HG03064 (cell line): ENCODE measurements at regions not wholly inside any gene's neighbourhood (a gene's known extent, or its start where the extent isn't known, plus 50 kb on each side); places are given as distances from the start of the nearest gene placed in this dataset.

Source experiments
- ATAC-seq: cut with Tn5 transposase; IDR thresholded peaks from one replicate; pipeline ENCODE4 v1.9.1; 2021; ENCODE audit warnings: low read depth; ENCODE audit not compliant: unreplicated experiment

DNA sequence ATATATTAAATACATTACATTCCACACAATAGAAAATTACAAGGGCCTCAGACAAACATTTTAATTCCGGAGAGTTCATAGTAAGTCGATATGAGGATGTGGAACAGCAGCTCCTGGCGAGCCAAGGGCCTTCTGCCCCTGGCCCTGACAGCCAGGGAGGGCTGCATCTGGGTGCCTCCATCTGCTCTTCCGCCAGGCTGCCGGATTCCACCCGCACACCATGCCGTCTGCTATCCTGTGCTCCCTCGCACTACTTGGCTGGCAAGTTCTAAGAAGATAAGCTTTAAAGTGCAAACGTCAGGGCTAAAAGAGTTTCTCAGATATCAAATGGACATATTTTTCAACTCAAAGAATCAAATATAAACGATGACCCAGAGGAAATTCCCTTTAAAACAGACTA is 656.3 kb upstream of the NOX3 start:
- no peak for ATAC-seq

DNA sequence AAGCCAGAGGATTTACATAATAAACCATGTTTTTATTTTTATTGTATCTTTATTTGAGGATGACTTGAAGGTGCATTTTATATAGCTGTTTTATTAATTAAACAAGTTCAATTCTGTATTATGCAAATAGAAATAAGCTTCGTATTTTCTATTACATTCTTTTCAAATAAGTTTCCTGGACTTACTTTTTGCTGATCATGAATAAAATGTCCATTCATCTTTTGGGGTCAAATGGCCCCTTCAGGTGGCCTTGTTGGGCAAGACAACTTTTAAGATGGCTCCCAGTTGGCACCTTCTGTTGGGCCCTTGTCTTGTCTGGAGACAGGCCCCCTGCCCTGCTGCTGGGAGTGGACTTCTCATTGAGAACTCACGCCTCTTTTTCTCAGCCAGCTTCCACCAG is 654.6 kb upstream of the NOX3 start:
- ATAC-seq: no peak

DNA sequence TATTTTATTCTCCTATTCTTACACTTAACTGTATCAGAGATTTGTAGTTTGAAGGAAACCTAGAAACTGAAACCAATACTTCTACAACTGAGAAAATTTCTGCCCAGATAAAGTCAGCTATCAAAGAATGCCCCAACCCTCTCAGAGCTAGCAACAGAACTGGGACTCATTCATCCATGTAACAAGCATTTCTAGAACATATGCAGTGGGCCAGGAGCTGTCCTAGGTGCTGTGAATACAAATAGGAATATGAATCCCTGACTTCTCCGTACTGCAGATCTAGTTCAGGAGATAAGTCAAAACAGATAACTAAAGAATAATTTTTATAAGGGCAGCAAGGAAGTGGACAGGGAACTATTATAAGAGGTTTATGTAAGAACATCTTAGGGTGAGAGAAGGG is 654.1 kb upstream of the NOX3 start:
- no peak for ATAC-seq

DNA sequence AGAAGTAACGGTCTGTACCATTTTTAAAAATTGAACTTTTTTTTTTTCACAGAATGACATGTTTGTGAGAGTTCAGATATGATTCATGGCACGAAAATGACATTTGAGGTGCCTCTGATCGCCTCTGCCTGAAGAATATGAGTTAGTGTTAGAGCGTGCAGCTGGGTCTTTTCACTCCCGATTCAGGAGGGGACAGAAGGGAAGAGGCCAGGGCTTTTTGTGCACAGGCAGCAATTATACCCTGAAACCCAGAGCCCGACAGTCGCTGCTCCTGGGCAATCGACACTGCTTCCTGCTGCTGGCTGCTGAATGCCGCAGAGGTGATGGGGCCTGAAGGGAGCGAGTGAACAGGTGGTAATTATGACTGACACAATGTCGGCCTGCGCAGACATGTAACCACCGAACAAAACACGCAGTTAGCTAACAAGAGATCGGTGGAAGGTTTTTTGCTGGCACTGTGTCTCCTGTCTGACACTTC is 652.0 kb upstream of the NOX3 start:
- ATAC-seq: no peak

GRCh38 chr6:156102129-156102528 is 646.5 kb upstream of the NOX3 start:
- no peak for ATAC-seq

DNA sequence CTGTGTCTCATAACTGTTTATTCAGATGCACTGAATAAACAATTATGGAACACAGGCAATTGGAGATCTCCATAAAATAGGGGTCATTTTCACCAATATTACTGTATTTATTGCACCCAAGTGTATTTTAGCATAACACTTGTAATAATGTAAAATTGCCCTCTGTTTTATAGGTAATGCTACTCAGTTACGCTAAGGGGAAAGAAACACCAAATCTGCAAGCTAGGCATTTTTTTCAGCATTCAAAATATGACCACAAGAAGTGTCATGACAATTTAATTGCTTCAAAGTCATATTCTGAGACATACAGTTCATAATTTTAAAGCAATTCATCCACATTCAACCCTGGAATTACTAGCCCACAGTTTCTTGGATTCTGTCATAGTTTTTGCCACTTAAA is 643.2 kb upstream of the NOX3 start:
- ATAC-seq: no peak

DNA sequence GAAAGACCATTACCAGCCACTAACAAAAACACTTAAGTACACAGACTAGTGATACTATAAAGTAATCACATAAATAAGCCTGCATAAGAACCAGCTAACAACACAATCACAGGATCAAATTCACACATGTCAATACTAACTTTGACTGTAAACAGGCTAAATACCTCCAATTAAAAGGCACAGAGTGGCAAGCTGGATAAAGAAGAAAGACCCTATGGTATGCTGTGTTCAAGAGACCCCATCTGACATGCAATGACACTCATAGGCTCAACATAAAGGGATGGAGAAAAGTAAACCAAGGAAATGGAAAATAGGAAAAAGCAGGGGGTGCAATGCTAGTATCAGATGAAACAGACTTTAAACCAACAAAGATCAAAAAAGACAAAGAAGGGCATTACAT is 631.8 kb upstream of the NOX3 start:
- no peak for ATAC-seq

DNA sequence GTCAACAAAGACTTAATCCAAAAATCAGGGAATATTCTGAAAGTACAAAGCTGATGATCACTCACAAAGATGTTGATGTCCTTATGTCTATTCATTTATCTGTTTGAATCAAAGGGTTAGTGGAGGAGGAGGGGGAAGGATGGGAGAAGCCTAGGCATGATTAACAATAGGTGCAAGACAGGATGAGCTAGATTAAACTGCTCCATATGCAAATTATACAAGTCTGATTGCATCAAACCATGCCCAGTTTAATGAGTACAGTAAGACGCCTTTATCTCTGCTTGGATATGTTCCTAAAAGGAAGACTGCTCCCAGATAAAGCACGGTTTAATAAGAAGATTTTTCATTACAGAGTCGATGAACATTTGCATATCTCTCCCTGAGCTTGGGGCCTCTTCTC is 626.4 kb upstream of the NOX3 start:
- no peak for ATAC-seq

- no peak for ATAC-seq
Observed at GRCh38 chr6:156080371-156080770, 624.7 kb upstream of the NOX3 start.

- no peak for ATAC-seq
Observed at GRCh38 chr6:156068881-156069280, 613.2 kb upstream of the NOX3 start.

DNA sequence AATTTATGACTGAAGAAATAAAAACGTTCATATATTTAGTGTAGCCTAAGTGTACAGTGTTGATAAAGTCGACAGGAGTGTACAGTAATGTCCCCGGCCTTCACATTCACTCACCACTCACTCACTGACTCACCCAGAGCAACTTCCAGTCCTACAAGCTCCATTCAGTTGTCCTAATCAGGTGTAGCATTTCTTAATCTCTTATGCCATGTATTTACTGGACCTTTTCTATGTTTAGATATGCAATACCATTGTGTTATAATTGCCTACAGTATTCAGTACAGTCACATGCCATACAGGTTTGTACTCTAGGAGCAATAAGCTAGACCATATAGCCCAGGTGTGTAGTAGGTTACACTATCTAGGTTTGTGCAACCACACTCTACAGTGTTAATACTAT is 610.2 kb upstream of the NOX3 start:
- no peak for ATAC-seq

DNA sequence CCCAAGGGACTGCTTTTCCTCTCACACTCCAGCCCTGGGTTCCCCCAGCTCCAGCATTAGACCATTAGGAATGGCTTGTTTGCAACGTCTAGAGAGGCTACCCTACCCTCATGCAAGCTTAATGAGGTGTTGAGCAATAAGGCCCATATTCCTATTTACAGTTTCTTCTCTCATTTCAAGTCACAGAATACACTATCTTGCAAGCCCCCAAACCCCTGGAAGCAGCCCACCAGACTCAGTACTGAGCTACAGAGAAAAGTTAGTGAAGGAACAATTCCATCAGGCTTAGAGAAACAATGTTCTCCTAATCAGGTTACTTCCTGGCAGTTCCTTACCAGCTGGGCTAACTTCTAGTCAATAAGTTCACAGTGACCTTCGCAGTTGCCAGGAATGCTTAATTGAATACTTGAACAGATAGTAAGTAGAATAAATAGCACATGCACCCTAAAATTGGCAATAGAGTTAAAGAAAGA is 606.5 kb upstream of the NOX3 start:
- ATAC-seq: no peak

- no peak for ATAC-seq
Observed at GRCh38 chr6:156061465-156061864, 605.8 kb upstream of the NOX3 start.

DNA sequence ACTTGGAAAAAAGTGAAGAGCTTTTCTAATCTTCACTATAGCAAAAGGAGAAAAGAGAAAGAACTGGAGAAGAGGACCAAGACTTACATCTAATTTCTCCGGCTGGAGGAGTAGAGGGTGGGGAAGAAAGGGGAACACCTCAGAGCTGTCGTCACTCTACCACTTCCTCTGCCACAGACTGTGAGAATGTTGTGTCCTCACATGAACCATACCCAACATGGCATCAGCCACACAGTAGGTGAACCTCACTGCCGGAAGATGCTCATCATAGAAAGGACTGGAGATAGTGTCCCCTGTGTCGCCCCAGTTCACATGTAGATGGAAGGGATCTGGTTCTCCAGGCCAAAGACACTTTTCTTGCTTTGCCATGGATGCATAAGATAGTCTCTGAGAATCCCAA is 604.4 kb upstream of the NOX3 start:
- ATAC-seq: no peak

GRCh38 chr6:156058356-156058755 is 602.7 kb upstream of the NOX3 start:
- no peak for ATAC-seq

GRCh38 chr6:156057869-156058268 is 602.2 kb upstream of the NOX3 start:
- ATAC-seq: no peak

GRCh38 chr6:156056085-156056484 is 600.4 kb upstream of the NOX3 start:
- ATAC-seq: no peak

- no peak for ATAC-seq
Observed at GRCh38 chr6:156053626-156054025, 598.0 kb upstream of the NOX3 start.

GRCh38 chr6:156046841-156047449 is 591.3 kb upstream of the NOX3 start:
- ATAC-seq: no peak

- no peak for ATAC-seq
Observed at GRCh38 chr6:156046268-156046665, 590.6 kb upstream of the NOX3 start.

- no peak for ATAC-seq
Observed at GRCh38 chr6:156045401-156046267, 590.0 kb upstream of the NOX3 start.

- ATAC-seq: no peak
Observed at GRCh38 chr6:156033598-156033997, 578.0 kb upstream of the NOX3 start.
